Activated CD4-positive, alpha-beta T cell treated with anti-CD3 and anti-CD28 coated beads, Interleukin-10, Interleukin-2, amounts not matched to agents 100 ng/mL and 50 ng/mL, durations not matched to agents 16 hours and 8 hours (primary cell): ENCODE measurements at regions not wholly inside any gene's neighbourhood (a gene's known extent, or its start where the extent isn't known, plus 50 kb on each side); places are given as distances from the start of the nearest gene placed in this dataset.
"Not testable (repeated sequence)": the region's sequence is repeated elsewhere in the genome, so short reads cannot be mapped to it uniquely, and the experiment has no call there.

Experiments
- DNase-seq: peaks from one replicate; pipeline ENCODE4 v3.0.0-alpha.2; 2020

GRCh38 chr9:100813871-100814270, 214.7 kb upstream of the PLPPR1 start:
- DNase-seq: no peak

GRCh38 chr9:100819980-100820379, 208.5 kb upstream of the PLPPR1 start:
- no peak for DNase-seq

- not testable (repeated sequence) for DNase-seq
These were observed 195.5 kb upstream of the PLPPR1 start for GRCh38 chr9:100833035-100833434.

- no peak for DNase-seq
These were observed 189.7 kb upstream of the PLPPR1 start for GRCh38 chr9:100838857-100839256.

- DNase-seq: no peak
These were observed 179.8 kb upstream of the PLPPR1 start for GRCh38 chr9:100848726-100849125.

GRCh38 chr9:100852088-100852487, 176.4 kb upstream of the PLPPR1 start:
- DNase-seq: no peak

- DNase-seq: no peak
These were observed 172.3 kb upstream of the PLPPR1 start for GRCh38 chr9:100856238-100856637.

GRCh38 chr9:100865111-100865510, 163.4 kb upstream of the PLPPR1 start:
- no peak for DNase-seq

GRCh38 chr9:100865648-100866047, 162.9 kb upstream of the PLPPR1 start:
- DNase-seq: no peak

- no peak for DNase-seq
These were observed 159.2 kb upstream of the PLPPR1 start for GRCh38 chr9:100869326-100869725.

GRCh38 chr9:100879884-100880283, 148.6 kb upstream of the PLPPR1 start:
- DNase-seq: no peak

- no peak for DNase-seq
These were observed 148.2 kb upstream of the PLPPR1 start for GRCh38 chr9:100880284-100880683.

- no peak for DNase-seq
These were observed 144.0 kb upstream of the PLPPR1 start for GRCh38 chr9:100884518-100884917.

- no peak for DNase-seq
These were observed 138.2 kb upstream of the PLPPR1 start for GRCh38 chr9:100890321-100890720.

- no peak for DNase-seq
These were observed 117.3 kb upstream of the PLPPR1 start for GRCh38 chr9:100911273-100911672.

GRCh38 chr9:100913257-100913656, 115.3 kb upstream of the PLPPR1 start:
- no peak for DNase-seq

- no peak for DNase-seq
These were observed 114.3 kb upstream of the PLPPR1 start for GRCh38 chr9:100914266-100914665.

- no peak for DNase-seq
These were observed 109.0 kb upstream of the PLPPR1 start for GRCh38 chr9:100919506-100919905.

GRCh38 chr9:100926366-100926765, 102.2 kb upstream of the PLPPR1 start:
- no peak for DNase-seq

GRCh38 chr9:100927763-100928162, 100.8 kb upstream of the PLPPR1 start:
- no peak for DNase-seq

- DNase-seq: no peak
These were observed 94.9 kb upstream of the PLPPR1 start for GRCh38 chr9:100933656-100934055.

GRCh38 chr9:100937382-100937781, 91.1 kb upstream of the PLPPR1 start:
- no peak for DNase-seq

GRCh38 chr9:100938507-100938906, 90.0 kb upstream of the PLPPR1 start:
- DNase-seq: no peak

GRCh38 chr9:100939636-100940035, 88.9 kb upstream of the PLPPR1 start:
- no peak for DNase-seq

GRCh38 chr9:100959226-100959625, 69.3 kb upstream of the PLPPR1 start:
- no peak for DNase-seq
